WTC11 (cell line): ENCODE measurements at regions not wholly inside any gene's neighbourhood (a gene's known extent, or its start where the extent isn't known, plus 50 kb on each side); places are given as distances from the start of the nearest gene placed in this dataset.

Experiments
- CREM ChIP-seq: sonication (generic); formaldehyde crosslinking; IDR thresholded peaks from 2 replicates; pipeline ENCODE4 v1.8.1; 2022; ENCODE audit warnings: mild to moderate bottlenecking, missing genetic modification reagents, moderate library complexity
- MXD4 ChIP-seq: fragments of 250-450 bp; sonication (Bioruptor Pico); IDR thresholded peaks from 2 replicates; pipeline ENCODE4 v1.8.0; 2021; ENCODE audit warnings: mild to moderate bottlenecking, moderate library complexity, borderline replicate concordance
- MYBL2 ChIP-seq: sonication (generic); formaldehyde crosslinking; IDR thresholded peaks from 2 replicates; pipeline ENCODE4 v1.8.1; 2023; ENCODE audit warnings: mild to moderate bottlenecking, moderate library complexity, missing genetic modification reagents
- NFYB ChIP-seq: sonication (generic); formaldehyde crosslinking; conservative IDR thresholded peaks from 2 replicates; pipeline ENCODE4 v1.8.0; 2022; ENCODE audit warnings: low read depth, missing genetic modification reagents
- NR3C1 ChIP-seq: sonication (generic); formaldehyde crosslinking; conservative IDR thresholded peaks from 2 replicates; pipeline ENCODE4 v1.8.1; 2023; ENCODE audit warnings: low read depth, mild to moderate bottlenecking, missing genetic modification reagents
- TEAD4 ChIP-seq: sonication (generic); formaldehyde crosslinking; IDR thresholded peaks from 2 replicates; pipeline ENCODE4 v1.8.0; 2022; ENCODE audit warnings: mild to moderate bottlenecking, missing genetic modification reagents
- ZNF396 ChIP-seq: fragments of 250-450 bp; sonication (Bioruptor Pico); IDR thresholded peaks from 2 replicates; pipeline ENCODE4 v1.8.0; 2021; ENCODE audit warnings: mild to moderate bottlenecking, moderate library complexity, borderline replicate concordance
- TF ChIP-seq, protein P1 (sequence below): sonication (generic); formaldehyde crosslinking; IDR thresholded peaks from 2 replicates; pipeline ENCODE4 v1.8.0; 2022; ENCODE audit warnings: mild to moderate bottlenecking, missing genetic modification reagents
- TF ChIP-seq, protein P2 (sequence below): fragments of 200-600 bp; IDR thresholded peaks from 2 replicates; pipeline ENCODE4 v1.8.0; 2022; ENCODE audit warnings: antibody characterized with exemption
- TF ChIP-seq, protein P3 (sequence below): sonication (generic); formaldehyde crosslinking; IDR thresholded peaks from 2 replicates; pipeline ENCODE4 v1.8.0; 2022; ENCODE audit warnings: mild to moderate bottlenecking, missing genetic modification reagents
- TF ChIP-seq, protein P4 (sequence below): sonication (generic); formaldehyde crosslinking; conservative IDR thresholded peaks from 2 replicates; pipeline ENCODE4 v1.8.1; 2022; ENCODE audit warnings: mild to moderate bottlenecking, missing genetic modification reagents
- TF ChIP-seq, protein P5 (sequence below): sonication (generic); formaldehyde crosslinking; IDR thresholded peaks from 2 replicates; pipeline ENCODE4 v1.8.1; 2022; ENCODE audit warnings: mild to moderate bottlenecking, missing genetic modification reagents, moderate library complexity, borderline replicate concordance
- TF ChIP-seq, protein P6 (sequence below): sonication (generic); formaldehyde crosslinking; IDR thresholded peaks from 2 replicates; pipeline ENCODE4 v1.8.1; 2023; ENCODE audit warnings: mild to moderate bottlenecking, missing genetic modification reagents, moderate library complexity

DNA sequence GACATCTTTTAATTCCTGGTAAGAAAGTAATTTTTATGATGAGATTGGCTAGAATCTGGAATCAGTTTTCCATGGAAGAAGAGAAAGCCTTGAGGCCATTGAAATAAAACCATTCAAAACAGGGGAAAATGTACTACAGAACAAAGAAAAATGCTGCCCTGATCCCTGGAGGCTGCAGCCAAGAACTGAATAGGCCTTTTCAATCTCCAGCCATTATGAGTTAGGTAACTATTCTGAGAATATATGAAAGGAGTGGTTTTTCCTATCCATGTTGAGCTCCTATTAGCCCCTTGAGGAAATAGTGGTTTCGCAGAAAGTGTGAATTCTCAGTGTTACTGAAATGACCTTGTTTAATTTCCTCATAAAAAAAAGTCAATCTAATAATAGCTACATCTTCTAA lies 408.5 kb upstream of the GRAMD2B start:
- no peak for TF ChIP-seq TEAD4 (CRISPR knock-in tag)
- no peak for TF ChIP-seq MYBL2 (CRISPR knock-in tag)
- TF ChIP-seq, protein P1, sequence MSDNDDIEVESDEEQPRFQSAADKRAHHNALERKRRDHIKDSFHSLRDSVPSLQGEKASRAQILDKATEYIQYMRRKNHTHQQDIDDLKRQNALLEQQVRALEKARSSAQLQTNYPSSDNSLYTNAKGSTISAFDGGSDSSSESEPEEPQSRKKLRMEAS (CRISPR knock-in tag), result no peak
- TF ChIP-seq, protein P2, sequence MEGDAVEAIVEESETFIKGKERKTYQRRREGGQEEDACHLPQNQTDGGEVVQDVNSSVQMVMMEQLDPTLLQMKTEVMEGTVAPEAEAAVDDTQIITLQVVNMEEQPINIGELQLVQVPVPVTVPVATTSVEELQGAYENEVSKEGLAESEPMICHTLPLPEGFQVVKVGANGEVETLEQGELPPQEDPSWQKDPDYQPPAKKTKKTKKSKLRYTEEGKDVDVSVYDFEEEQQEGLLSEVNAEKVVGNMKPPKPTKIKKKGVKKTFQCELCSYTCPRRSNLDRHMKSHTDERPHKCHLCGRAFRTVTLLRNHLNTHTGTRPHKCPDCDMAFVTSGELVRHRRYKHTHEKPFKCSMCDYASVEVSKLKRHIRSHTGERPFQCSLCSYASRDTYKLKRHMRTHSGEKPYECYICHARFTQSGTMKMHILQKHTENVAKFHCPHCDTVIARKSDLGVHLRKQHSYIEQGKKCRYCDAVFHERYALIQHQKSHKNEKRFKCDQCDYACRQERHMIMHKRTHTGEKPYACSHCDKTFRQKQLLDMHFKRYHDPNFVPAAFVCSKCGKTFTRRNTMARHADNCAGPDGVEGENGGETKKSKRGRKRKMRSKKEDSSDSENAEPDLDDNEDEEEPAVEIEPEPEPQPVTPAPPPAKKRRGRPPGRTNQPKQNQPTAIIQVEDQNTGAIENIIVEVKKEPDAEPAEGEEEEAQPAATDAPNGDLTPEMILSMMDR, result no peak
- TF ChIP-seq CREM, result no peak
- TF ChIP-seq MXD4, result no peak
- no peak for TF ChIP-seq NR3C1 (CRISPR knock-in tag)
- TF ChIP-seq, protein P3, sequence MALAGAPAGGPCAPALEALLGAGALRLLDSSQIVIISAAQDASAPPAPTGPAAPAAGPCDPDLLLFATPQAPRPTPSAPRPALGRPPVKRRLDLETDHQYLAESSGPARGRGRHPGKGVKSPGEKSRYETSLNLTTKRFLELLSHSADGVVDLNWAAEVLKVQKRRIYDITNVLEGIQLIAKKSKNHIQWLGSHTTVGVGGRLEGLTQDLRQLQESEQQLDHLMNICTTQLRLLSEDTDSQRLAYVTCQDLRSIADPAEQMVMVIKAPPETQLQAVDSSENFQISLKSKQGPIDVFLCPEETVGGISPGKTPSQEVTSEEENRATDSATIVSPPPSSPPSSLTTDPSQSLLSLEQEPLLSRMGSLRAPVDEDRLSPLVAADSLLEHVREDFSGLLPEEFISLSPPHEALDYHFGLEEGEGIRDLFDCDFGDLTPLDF (CRISPR knock-in tag), result no peak
- TF ChIP-seq NFYB, result no peak
- TF ChIP-seq, protein P4, sequence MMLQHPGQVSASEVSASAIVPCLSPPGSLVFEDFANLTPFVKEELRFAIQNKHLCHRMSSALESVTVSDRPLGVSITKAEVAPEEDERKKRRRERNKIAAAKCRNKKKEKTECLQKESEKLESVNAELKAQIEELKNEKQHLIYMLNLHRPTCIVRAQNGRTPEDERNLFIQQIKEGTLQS, result no peak
- TF ChIP-seq, protein P5, sequence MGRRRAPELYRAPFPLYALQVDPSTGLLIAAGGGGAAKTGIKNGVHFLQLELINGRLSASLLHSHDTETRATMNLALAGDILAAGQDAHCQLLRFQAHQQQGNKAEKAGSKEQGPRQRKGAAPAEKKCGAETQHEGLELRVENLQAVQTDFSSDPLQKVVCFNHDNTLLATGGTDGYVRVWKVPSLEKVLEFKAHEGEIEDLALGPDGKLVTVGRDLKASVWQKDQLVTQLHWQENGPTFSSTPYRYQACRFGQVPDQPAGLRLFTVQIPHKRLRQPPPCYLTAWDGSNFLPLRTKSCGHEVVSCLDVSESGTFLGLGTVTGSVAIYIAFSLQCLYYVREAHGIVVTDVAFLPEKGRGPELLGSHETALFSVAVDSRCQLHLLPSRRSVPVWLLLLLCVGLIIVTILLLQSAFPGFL (CRISPR knock-in tag), result no peak
- TF ChIP-seq ZNF396 (CRISPR knock-in tag), result no peak
- TF ChIP-seq, protein P6, sequence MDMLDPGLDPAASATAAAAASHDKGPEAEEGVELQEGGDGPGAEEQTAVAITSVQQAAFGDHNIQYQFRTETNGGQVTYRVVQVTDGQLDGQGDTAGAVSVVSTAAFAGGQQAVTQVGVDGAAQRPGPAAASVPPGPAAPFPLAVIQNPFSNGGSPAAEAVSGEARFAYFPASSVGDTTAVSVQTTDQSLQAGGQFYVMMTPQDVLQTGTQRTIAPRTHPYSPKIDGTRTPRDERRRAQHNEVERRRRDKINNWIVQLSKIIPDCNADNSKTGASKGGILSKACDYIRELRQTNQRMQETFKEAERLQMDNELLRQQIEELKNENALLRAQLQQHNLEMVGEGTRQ (CRISPR knock-in tag), result no peak
